Osteoblast (primary cell): ENCODE measurements at regions not wholly inside any gene's neighbourhood (a gene's known extent, or its start where the extent isn't known, plus 50 kb on each side); places are given as distances from the start of the nearest gene placed in this dataset.

Experiments
- DNase-seq: peaks from one replicate; pipeline ENCODE4 v3.0.0; 2011; ENCODE audit warnings: low spot score, mixed read lengths; ENCODE audit not compliant: insufficient read length; ENCODE audit errors: missing footprints
- H2AFZ ChIP-seq: 2 replicates; pipeline ENCODE4 v1.6.0; 2011; ENCODE audit warnings: mild to moderate bottlenecking, low read length
- H3K27ac ChIP-seq: 2 replicates; pipeline ENCODE4 v1.5.1; 2011; ENCODE audit warnings: mild to moderate bottlenecking, low read depth, low read length, moderate library complexity
- H3K27me3 ChIP-seq: 2 replicates; pipeline ENCODE4 v1.6.0; 2012; ENCODE audit warnings: mild to moderate bottlenecking, control low read depth, inconsistent platforms, low read length, moderate library complexity; ENCODE audit not compliant: insufficient read depth
- H3K36me3 ChIP-seq: 2 replicates; pipeline ENCODE4 v1.5.1; 2011; ENCODE audit warnings: mild to moderate bottlenecking, low read length, control low read depth, moderate library complexity; ENCODE audit not compliant: insufficient read depth
- H3K4me1 ChIP-seq: 2 replicates; pipeline ENCODE4 v1.5.1; 2011; ENCODE audit warnings: mild to moderate bottlenecking, low read length, control low read depth, moderate library complexity; ENCODE audit not compliant: insufficient read depth
- H3K4me2 ChIP-seq: 2 replicates; pipeline ENCODE4 v1.6.0; 2011; ENCODE audit warnings: mild to moderate bottlenecking, low read length; ENCODE audit not compliant: insufficient read depth
- H3K4me3 ChIP-seq: fragments of 200-600 bp; sonication (generic); 3 replicates; pipeline ENCODE4 v1.5.1; 2012; ENCODE audit warnings: mild to moderate bottlenecking, low read length, inconsistent platforms; ENCODE audit not compliant: insufficient read depth
- H3K79me2 ChIP-seq: 2 replicates; pipeline ENCODE4 v1.6.0; 2012; ENCODE audit warnings: mild to moderate bottlenecking, low read length, control low read depth, inconsistent platforms; ENCODE audit not compliant: insufficient read depth
- H3K9me3 ChIP-seq: 2 replicates; pipeline ENCODE4 v1.5.1; 2011; ENCODE audit warnings: low read depth, low read length, control low read depth
- H4K20me1 ChIP-seq: 2 replicates; pipeline ENCODE4 v1.6.0; 2012; ENCODE audit warnings: mild to moderate bottlenecking, low read length, control low read depth; ENCODE audit not compliant: insufficient read depth
- CTCF ChIP-seq: IDR thresholded peaks from 2 replicates; pipeline ENCODE4 v1.5.1; 2011; ENCODE audit warnings: mild to moderate bottlenecking, low read depth, low read length, moderate library complexity; ENCODE audit errors: extremely low read depth

- H3K36me3 ChIP-seq, result no peaks in the 10 kb centered on the region
- no peak overlapping the region for H2AFZ ChIP-seq
- H3K4me2 ChIP-seq, result no peak overlapping the region
- H3K27me3 ChIP-seq, result no peaks in the 10 kb centered on the region
- no peaks in the 10 kb centered on the region for H3K4me1 ChIP-seq
- no peaks in the 10 kb centered on the region for H4K20me1 ChIP-seq
- H3K79me2 ChIP-seq, result no peaks in the 10 kb centered on the region
- H3K9me3 ChIP-seq, result peaks cover 9% of the 10 kb centered on the region
- DNase-seq, result no peak
- no peak overlapping the region for H3K27ac ChIP-seq
- TF ChIP-seq CTCF, result no peak
- H3K4me3 ChIP-seq, result no peak overlapping the region
Observed at GRCh38 chr5:3353561-3353960, 242.1 kb upstream of the IRX1 start.

DNA sequence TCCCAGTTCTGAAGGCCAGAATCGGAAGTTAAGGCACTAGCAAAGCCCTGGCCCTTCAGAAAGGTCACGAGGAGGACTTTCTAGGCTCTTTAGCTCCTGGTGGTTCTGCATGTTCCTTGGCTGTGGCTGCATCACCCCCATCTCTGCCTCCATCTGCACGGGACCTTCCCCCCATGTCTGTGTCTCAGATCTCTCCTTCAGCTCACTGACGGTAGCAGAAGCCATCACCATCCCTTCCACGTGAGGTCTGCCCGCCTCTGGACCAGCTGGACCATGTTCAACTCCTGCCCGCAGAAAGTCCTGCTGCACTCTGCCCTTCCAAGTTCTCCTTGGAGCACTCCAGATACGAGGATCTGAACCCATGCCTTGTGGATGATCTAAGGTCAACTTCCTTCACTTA is 242.9 kb upstream of the IRX1 start:
- DNase-seq, result no peak
- Histone ChIP-seq H2AFZ (no peak overlapping the region), H3K4me1 (no peaks in the 10 kb centered on the region), H3K27me3 (no peaks in the 10 kb centered on the region), H3K4me3 (no peak overlapping the region), H3K9me3 (peaks cover 9% of the 10 kb centered on the region), H3K36me3 (no peaks in the 10 kb centered on the region), H3K4me2 (no peak overlapping the region), H3K27ac (no peak overlapping the region), H3K79me2 (no peaks in the 10 kb centered on the region), H4K20me1 (no peaks in the 10 kb centered on the region)
- TF ChIP-seq CTCF, result no peak

GRCh38 chr5:3351581-3352442 is 243.8 kb upstream of the IRX1 start:
- H4K20me1 ChIP-seq, result no peaks in the 10 kb centered on the region
- no peak for TF ChIP-seq CTCF
- no peaks in the 10 kb centered on the region for H3K27me3 ChIP-seq
- H3K4me2 ChIP-seq, result no peak overlapping the region
- H3K79me2 ChIP-seq, result no peaks in the 10 kb centered on the region
- H3K36me3 ChIP-seq, result no peaks in the 10 kb centered on the region
- no peak overlapping the region for H3K4me3 ChIP-seq
- H3K4me1 ChIP-seq, result no peaks in the 10 kb centered on the region
- no peak overlapping the region for H2AFZ ChIP-seq
- no peak for DNase-seq
- no peak overlapping the region for H3K27ac ChIP-seq
- H3K9me3 ChIP-seq, result peaks cover 9% of the 10 kb centered on the region

- Histone ChIP-seq H2AFZ (no peak overlapping the region), H3K36me3 (no peaks in the 10 kb centered on the region), H3K4me3 (no peak overlapping the region), H3K4me2 (no peak overlapping the region), H3K9me3 (peaks cover 9% of the 10 kb centered on the region), H3K27ac (no peak overlapping the region), H4K20me1 (no peaks in the 10 kb centered on the region), H3K79me2 (no peaks in the 10 kb centered on the region), H3K27me3 (no peaks in the 10 kb centered on the region), H3K4me1 (no peaks in the 10 kb centered on the region)
- no peak for TF ChIP-seq CTCF
- no peak for DNase-seq
Observed at GRCh38 chr5:3350781-3351180, 244.9 kb upstream of the IRX1 start.
